ENCODE measurements at regions not wholly inside any gene's neighbourhood (a gene's known extent, or its start where the extent isn't known, plus 50 kb on each side); places are given as distances from the start of the nearest gene placed in this dataset.

GRCh38 chr7:131849472-131849871 is 293.0 kb upstream of the PODXL start:
- Histone ChIP-seq H3K36me3 (ENCODE audit: insufficient read depth) (no peaks in the 10 kb centered on the region), H3K4me1 (ENCODE audit: low read depth, poor library complexity, severe bottlenecking) (no peaks in the 10 kb centered on the region), H3K4me3 (IDR thresholded peaks at IDR 0.05; ENCODE audit: insufficient read depth, low read depth, low read length) (no peak overlapping the region), H3K9ac (no peak overlapping the region), H4K20me1 (ENCODE audit: insufficient read depth) (no peaks in the 10 kb centered on the region), H3K4me2 (no peak overlapping the region), H2AFZ (ENCODE audit: low read depth) (no peak overlapping the region), H3K27me3 (ENCODE audit: insufficient read depth, low read depth) (no peaks in the 10 kb centered on the region), H3K79me2 (ENCODE audit: insufficient read depth, low read depth) (no peaks in the 10 kb centered on the region), H3K27ac (no peak overlapping the region)
- TF ChIP-seq CTCF (conservative IDR thresholded peaks at IDR 0.05; ENCODE audit: low read depth, low read length) = no peak

- Histone ChIP-seq H3K4me1 (ENCODE audit: low read depth, poor library complexity, severe bottlenecking) (no peaks in the 10 kb centered on the region), H4K20me1 (ENCODE audit: insufficient read depth) (no peaks in the 10 kb centered on the region), H3K36me3 (ENCODE audit: insufficient read depth) (no peaks in the 10 kb centered on the region), H3K9ac (no peak overlapping the region), H3K27me3 (ENCODE audit: insufficient read depth, low read depth) (no peaks in the 10 kb centered on the region), H2AFZ (ENCODE audit: low read depth) (no peak overlapping the region), H3K79me2 (ENCODE audit: insufficient read depth, low read depth) (no peaks in the 10 kb centered on the region), H3K27ac (no peak overlapping the region), H3K4me3 (IDR thresholded peaks at IDR 0.05; ENCODE audit: insufficient read depth, low read depth, low read length) (no peak overlapping the region), H3K4me2 (no peak overlapping the region)
- TF ChIP-seq CTCF (conservative IDR thresholded peaks at IDR 0.05; ENCODE audit: low read depth, low read length) = no peak
Measured at GRCh38 chr7:131848033-131848432, 291.6 kb upstream of the PODXL start.

- no peak overlapping the region for H3K4me2 ChIP-seq
- H3K36me3 ChIP-seq (ENCODE audit: insufficient read depth) = no peaks in the 10 kb centered on the region
- H3K9ac ChIP-seq = no peak overlapping the region
- no peak overlapping the region for H2AFZ ChIP-seq (ENCODE audit: low read depth)
- H3K27me3 ChIP-seq (ENCODE audit: insufficient read depth, low read depth) = no peaks in the 10 kb centered on the region
- H3K79me2 ChIP-seq (ENCODE audit: insufficient read depth, low read depth) = no peaks in the 10 kb centered on the region
- H3K27ac ChIP-seq = no peak overlapping the region
- TF ChIP-seq CTCF (conservative IDR thresholded peaks at IDR 0.05; ENCODE audit: low read depth, low read length) = no peak
- no peaks in the 10 kb centered on the region for H4K20me1 ChIP-seq (ENCODE audit: insufficient read depth)
- H3K4me1 ChIP-seq (ENCODE audit: low read depth, poor library complexity, severe bottlenecking) = no peaks in the 10 kb centered on the region
- H3K4me3 ChIP-seq (IDR thresholded peaks at IDR 0.05; ENCODE audit: insufficient read depth, low read depth, low read length) = no peak overlapping the region
Measured at GRCh38 chr7:131845573-131846314, 289.3 kb upstream of the PODXL start.

GRCh38 chr7:131844369-131844768 is 287.9 kb upstream of the PODXL start:
- Histone ChIP-seq H3K4me2 (no peak overlapping the region), H3K36me3 (ENCODE audit: insufficient read depth) (no peaks in the 10 kb centered on the region)

More at GRCh38 chr7:131844369-131844768, 287.9 kb upstream of the PODXL start:
- Histone ChIP-seq H3K4me1 (ENCODE audit: low read depth, poor library complexity, severe bottlenecking) (no peaks in the 10 kb centered on the region), H3K9ac (no peak overlapping the region), H3K27ac (no peak overlapping the region), H3K27me3 (ENCODE audit: insufficient read depth, low read depth) (no peaks in the 10 kb centered on the region), H3K4me3 (IDR thresholded peaks at IDR 0.05; ENCODE audit: insufficient read depth, low read depth, low read length) (no peak overlapping the region), H2AFZ (ENCODE audit: low read depth) (no peak overlapping the region), H4K20me1 (ENCODE audit: insufficient read depth) (no peaks in the 10 kb centered on the region), H3K79me2 (ENCODE audit: insufficient read depth, low read depth) (no peaks in the 10 kb centered on the region)
- TF ChIP-seq CTCF (conservative IDR thresholded peaks at IDR 0.05; ENCODE audit: low read depth, low read length) = no peak
